Islet precursor cell (in vitro differentiated cells): ENCODE measurements at regions not wholly inside any gene's neighbourhood (a gene's known extent, or its start where the extent isn't known, plus 50 kb on each side); places are given as distances from the start of the nearest gene placed in this dataset.
"Not testable (repeated sequence)": the region's sequence is repeated elsewhere in the genome, so short reads cannot be mapped to it uniquely, and the experiment has no call there.

Source experiments
- DNase-seq: peaks from one replicate; pipeline ENCODE4 v3.0.0-alpha.2; 2018

GRCh38 chr6:25192590-25193459, 86.3 kb upstream of the CARMIL1 start:
- DNase-seq, result no peak

GRCh38 chr6:25193460-25194171, 85.6 kb upstream of the CARMIL1 start:
- DNase-seq, result no peak

GRCh38 chr6:25194172-25194678, 84.9 kb upstream of the CARMIL1 start:
- DNase-seq, result no peak

- DNase-seq, result no peak
These were observed 82.7 kb upstream of the CARMIL1 start for GRCh38 chr6:25196464-25196863.

GRCh38 chr6:25197111-25197510, 82.1 kb upstream of the CARMIL1 start:
- no peak for DNase-seq

- no peak for DNase-seq
These were observed 79.6 kb upstream of the CARMIL1 start for GRCh38 chr6:25199544-25199943.

- no peak for DNase-seq
These were observed 76.7 kb upstream of the CARMIL1 start for GRCh38 chr6:25202504-25202903.

- DNase-seq, result no peak
These were observed 73.5 kb upstream of the CARMIL1 start for GRCh38 chr6:25205629-25206028.

GRCh38 chr6:25207453-25208155, 71.6 kb upstream of the CARMIL1 start:
- not testable (repeated sequence) for DNase-seq

- no peak for DNase-seq
These were observed 63.3 kb upstream of the CARMIL1 start for GRCh38 chr6:25215881-25216280.

- DNase-seq, result no peak
These were observed 61.9 kb upstream of the CARMIL1 start for GRCh38 chr6:25217302-25217701.

GRCh38 chr6:25217829-25218228, 61.3 kb upstream of the CARMIL1 start:
- DNase-seq, result no peak

- DNase-seq, result peak; percentile 68
These were observed 60.8 kb upstream of the CARMIL1 start for GRCh38 chr6:25218346-25218745.

GRCh38 chr6:25219216-25219916, 59.8 kb upstream of the CARMIL1 start:
- DNase-seq, result no peak

- DNase-seq, result no peak
These were observed 59.3 kb upstream of the CARMIL1 start for GRCh38 chr6:25219917-25220278.

GRCh38 chr6:25220857-25221256, 58.3 kb upstream of the CARMIL1 start:
- no peak for DNase-seq

GRCh38 chr6:25222006-25222678, 57.0 kb upstream of the CARMIL1 start:
- DNase-seq, result no peak

GRCh38 chr6:25223490-25223991, 55.6 kb upstream of the CARMIL1 start:
- DNase-seq, result peak; percentile 70

GRCh38 chr6:25224242-25224641, 54.9 kb upstream of the CARMIL1 start:
- no peak for DNase-seq

GRCh38 chr6:25227854-25228253, 51.3 kb upstream of the CARMIL1 start:
- no peak for DNase-seq
